Right lobe of liver (tissue), 6 donors: ENCODE measurements at regions not wholly inside any gene's neighbourhood (a gene's known extent, or its start where the extent isn't known, plus 50 kb on each side); places are given as distances from the start of the nearest gene placed in this dataset.

Experiments
- ATAC-seq, 4 donors: fragments of 200-7000 bp; cut with Tn5 transposase; one replicate each; pipeline ENCODE4 v1.9.1; 2020; ENCODE audit warnings: mild to moderate bottlenecking in 4 of 4, moderate library complexity in 4 of 4
- DNase-seq, 3 donors: peaks; one replicate each; pipeline ENCODE4 v3.0.0-alpha.2; 2020
- H3K27ac ChIP-seq, 3 donors: fragments of 200-600 bp; one replicate each; pipeline ENCODE4 v1.8.0; 2022
- H3K27me3 ChIP-seq, 2 donors: fragments of 200-600 bp; one replicate each; pipeline ENCODE4 v1.8.0; 2022
- H3K36me3 ChIP-seq, 4 donors: fragments of 200-600 bp; sonication (generic) in 1 of 4; one replicate each; pipeline versions ENCODE4 v1.5.1 to v1.8.0; 2017 to 2022; ENCODE audit warnings: control low read depth in 1 of 4
- H3K4me1 ChIP-seq, 4 donors: fragments of 200-600 bp; sonication (generic) in 1 of 4; one replicate each; pipeline versions ENCODE4 v1.5.1 to v1.8.0; 2017 to 2022; ENCODE audit warnings: control low read depth in 1 of 4
- H3K4me3 ChIP-seq, 3 donors: fragments of 200-600 bp; one replicate each; pipeline ENCODE4 v1.8.0; 2022
- H3K9me3 ChIP-seq, 4 donors: fragments of 200-600 bp; sonication (generic) in 1 of 4; one replicate each; pipeline versions ENCODE4 v1.5.1 to v1.8.0; 2017 to 2022; ENCODE audit warnings: control low read depth in 1 of 4
- CTCF ChIP-seq, 4 donors: fragments of 200-600 bp in 3 of 4; fragments of 450-650 bp in 1 of 4; IDR thresholded peaks; one replicate each; pipeline versions ENCODE4 v1.5.1 to v1.8.0; 2016 to 2022; ENCODE audit warnings: antibody characterized with exemption in 4 of 4, mild to moderate bottlenecking in 2 of 4
- POLR2A ChIP-seq: fragments of 450-650 bp; IDR thresholded peaks from one replicate; pipeline ENCODE4 v1.6.1; 2017; ENCODE audit warnings: antibody characterized with exemption, mild to moderate bottlenecking
- WGBS: methylation state at CpG from one replicate; pipeline ENCODE4 v1.1.6; 2018; ENCODE audit warnings: low coverage, low lambda C conversion rate; ENCODE audit not compliant: insufficient coverage; ENCODE audit errors: missing lambda C conversion rate; 5-methylcytosine and 5-hydroxymethylcytosine counted together
- intact Hi-C, 2 donors: fragments of 100-400 bp; cut with DNase I; formaldehyde crosslinking; loops; one replicate each; pipeline versions ENCODE4 v1.11.2 to v1.14.1; 2022
- donor health status: DM: no; HTN: yes; CAD: no.
- donor health status: DM: no; HTN: no; CAD: no.
- donor health status: DM: no; HTN: no; CAD: no.
- donor health status: DM: no; HTN: yes; CAD: no.
- donor health status: DM: no; HTN: yes; CAD: no.

GRCh38 chr6:54775576-54775975, 71.0 kb upstream of the FAM83B start:
- ATAC-seq (no peak), DNase-seq (no peak)
- no peaks in the 10 kb centered on the region for H3K27me3 ChIP-seq
- TF ChIP-seq CTCF (IDR thresholded peaks at IDR 0.05), result no peak
- TF ChIP-seq POLR2A, result no peak
- no peak overlapping the region for H3K27ac ChIP-seq
- H3K4me1 ChIP-seq, result no peaks in the 10 kb centered on the region
- no peaks in the 10 kb centered on the region for H3K36me3 ChIP-seq
- no peak overlapping the region for H3K4me3 ChIP-seq
- H3K9me3 ChIP-seq, result no peaks in the 10 kb centered on the region
- 57% methylated on average over 1 of the region's 1 CpG for WGBS
- intact Hi-C loops, result no loop called here

GRCh38 chr6:54776891-54777290, 69.7 kb upstream of the FAM83B start:
- intact Hi-C loops, result no loop called here
- 57% methylated on average over 1 of the region's 1 CpG for WGBS
- Histone ChIP-seq H3K27me3 (no peaks in the 10 kb centered on the region), H3K9me3 (no peaks in the 10 kb centered on the region), H3K36me3 (no peaks in the 10 kb centered on the region), H3K4me3 (no peak overlapping the region), H3K27ac (no peak overlapping the region), H3K4me1 (no peaks in the 10 kb centered on the region)
- no peak for TF ChIP-seq CTCF (IDR thresholded peaks at IDR 0.05)
- no peak for ATAC-seq
- no peak for DNase-seq

GRCh38 chr6:54778731-54779130, 67.8 kb upstream of the FAM83B start:
- ATAC-seq, result no peak
- TF ChIP-seq CTCF (IDR thresholded peaks at IDR 0.05), result no peak
- TF ChIP-seq POLR2A, result no peak
- H3K27ac ChIP-seq, result no peak overlapping the region
- no peaks in the 10 kb centered on the region for H3K4me1 ChIP-seq
- no peak overlapping the region for H3K4me3 ChIP-seq
- H3K36me3 ChIP-seq, result no peaks in the 10 kb centered on the region
- no peak for DNase-seq
- H3K9me3 ChIP-seq, result no peaks in the 10 kb centered on the region
- intact Hi-C loops, result no loop called here
- no peaks in the 10 kb centered on the region for H3K27me3 ChIP-seq

- WGBS, result 33% methylated on average over 1 of the region's 2 CpGs
Observed at GRCh38 chr6:54784011-54784410, 62.6 kb upstream of the FAM83B start.

More at GRCh38 chr6:54784011-54784410, 62.6 kb upstream of the FAM83B start:
- intact Hi-C loops, result no loop called here
- no peak overlapping the region for H3K27ac ChIP-seq
- H3K4me3 ChIP-seq, result no peak overlapping the region
- no peaks in the 10 kb centered on the region for H3K27me3 ChIP-seq
- H3K9me3 ChIP-seq, result no peaks in the 10 kb centered on the region
- no peaks in the 10 kb centered on the region for H3K36me3 ChIP-seq
- ATAC-seq (no peak), DNase-seq (no peak)
- H3K4me1 ChIP-seq, result no peaks in the 10 kb centered on the region
- no peak for TF ChIP-seq CTCF (IDR thresholded peaks at IDR 0.05)
- no peak for TF ChIP-seq POLR2A
